B cell (primary cell): ENCODE measurements at regions not wholly inside any gene's neighbourhood (a gene's known extent, or its start where the extent isn't known, plus 50 kb on each side); places are given as distances from the start of the nearest gene placed in this dataset.

Experiments
- EZH2 ChIP-seq: IDR thresholded peaks from 2 replicates; pipeline ENCODE4 v1.6.1; 2012; ENCODE audit warnings: borderline replicate concordance, low read depth, mild to moderate bottlenecking, moderate library complexity, low read length; ENCODE audit not compliant: insufficient read depth, poor library complexity, severe bottlenecking
- TF ChIP-seq, protein P1 (sequence below): fragments of 200-600 bp; IDR thresholded peaks from one replicate; pipeline ENCODE4 v1.8.0; 2022; ENCODE audit warnings: antibody characterized with exemption, mild to moderate bottlenecking

DNA sequence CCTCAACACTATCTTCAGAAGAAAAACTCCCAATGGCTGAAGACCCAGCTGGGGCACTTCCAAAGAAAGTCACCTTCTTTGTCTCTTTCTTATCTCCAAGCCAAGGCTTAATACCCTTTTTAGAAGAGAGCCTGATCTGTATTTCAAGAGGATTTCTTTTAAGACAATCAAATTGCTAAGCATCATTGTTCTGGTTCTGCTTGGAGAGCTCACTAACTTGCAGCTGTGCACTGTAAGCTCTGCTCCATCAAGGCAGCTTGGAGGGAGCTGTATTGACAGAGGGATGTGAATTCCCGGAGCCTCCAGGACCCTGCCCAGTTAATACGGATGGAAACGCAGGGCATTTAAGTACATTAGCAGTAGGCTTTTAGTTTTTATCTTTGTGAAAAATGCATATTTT is 253.1 kb downstream of the TDRD15 start:
- TF ChIP-seq EZH2: no peak
- TF ChIP-seq, protein P1, sequence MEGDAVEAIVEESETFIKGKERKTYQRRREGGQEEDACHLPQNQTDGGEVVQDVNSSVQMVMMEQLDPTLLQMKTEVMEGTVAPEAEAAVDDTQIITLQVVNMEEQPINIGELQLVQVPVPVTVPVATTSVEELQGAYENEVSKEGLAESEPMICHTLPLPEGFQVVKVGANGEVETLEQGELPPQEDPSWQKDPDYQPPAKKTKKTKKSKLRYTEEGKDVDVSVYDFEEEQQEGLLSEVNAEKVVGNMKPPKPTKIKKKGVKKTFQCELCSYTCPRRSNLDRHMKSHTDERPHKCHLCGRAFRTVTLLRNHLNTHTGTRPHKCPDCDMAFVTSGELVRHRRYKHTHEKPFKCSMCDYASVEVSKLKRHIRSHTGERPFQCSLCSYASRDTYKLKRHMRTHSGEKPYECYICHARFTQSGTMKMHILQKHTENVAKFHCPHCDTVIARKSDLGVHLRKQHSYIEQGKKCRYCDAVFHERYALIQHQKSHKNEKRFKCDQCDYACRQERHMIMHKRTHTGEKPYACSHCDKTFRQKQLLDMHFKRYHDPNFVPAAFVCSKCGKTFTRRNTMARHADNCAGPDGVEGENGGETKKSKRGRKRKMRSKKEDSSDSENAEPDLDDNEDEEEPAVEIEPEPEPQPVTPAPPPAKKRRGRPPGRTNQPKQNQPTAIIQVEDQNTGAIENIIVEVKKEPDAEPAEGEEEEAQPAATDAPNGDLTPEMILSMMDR: no peak
